Right lobe of liver (tissue), 6 donors: ENCODE measurements at regions not wholly inside any gene's neighbourhood (a gene's known extent, or its start where the extent isn't known, plus 50 kb on each side); places are given as distances from the start of the nearest gene placed in this dataset.

Source experiments
- ATAC-seq, 4 donors: fragments of 200-7000 bp; cut with Tn5 transposase; one replicate each; pipeline ENCODE4 v1.9.1; 2020; ENCODE audit warnings: mild to moderate bottlenecking in 4 of 4, moderate library complexity in 4 of 4
- DNase-seq, 3 donors: peaks; one replicate each; pipeline ENCODE4 v3.0.0-alpha.2; 2020
- H3K27ac ChIP-seq, 3 donors: fragments of 200-600 bp; one replicate each; pipeline ENCODE4 v1.8.0; 2022
- H3K27me3 ChIP-seq, 2 donors: fragments of 200-600 bp; one replicate each; pipeline ENCODE4 v1.8.0; 2022
- H3K36me3 ChIP-seq, 4 donors: fragments of 200-600 bp; sonication (generic) in 1 of 4; one replicate each; pipeline versions ENCODE4 v1.5.1 to v1.8.0; 2017 to 2022; ENCODE audit warnings: control low read depth in 1 of 4
- H3K4me1 ChIP-seq, 4 donors: fragments of 200-600 bp; sonication (generic) in 1 of 4; one replicate each; pipeline versions ENCODE4 v1.5.1 to v1.8.0; 2017 to 2022; ENCODE audit warnings: control low read depth in 1 of 4
- H3K4me3 ChIP-seq, 3 donors: fragments of 200-600 bp; one replicate each; pipeline ENCODE4 v1.8.0; 2022
- H3K9me3 ChIP-seq, 4 donors: fragments of 200-600 bp; sonication (generic) in 1 of 4; one replicate each; pipeline versions ENCODE4 v1.5.1 to v1.8.0; 2017 to 2022; ENCODE audit warnings: control low read depth in 1 of 4
- CTCF ChIP-seq, 4 donors: fragments of 200-600 bp in 3 of 4; fragments of 450-650 bp in 1 of 4; IDR thresholded peaks; one replicate each; pipeline versions ENCODE4 v1.5.1 to v1.8.0; 2016 to 2022; ENCODE audit warnings: antibody characterized with exemption in 4 of 4, mild to moderate bottlenecking in 2 of 4
- POLR2A ChIP-seq: fragments of 450-650 bp; IDR thresholded peaks from one replicate; pipeline ENCODE4 v1.6.1; 2017; ENCODE audit warnings: antibody characterized with exemption, mild to moderate bottlenecking
- WGBS: methylation state at CpG from one replicate; pipeline ENCODE4 v1.1.6; 2018; ENCODE audit warnings: low coverage, low lambda C conversion rate; ENCODE audit not compliant: insufficient coverage; ENCODE audit errors: missing lambda C conversion rate; 5-methylcytosine and 5-hydroxymethylcytosine counted together
- intact Hi-C, 2 donors: fragments of 100-400 bp; cut with DNase I; formaldehyde crosslinking; loops; one replicate each; pipeline versions ENCODE4 v1.11.2 to v1.14.1; 2022
- donor health status: DM: no; HTN: yes; CAD: no.
- donor health status: DM: no; HTN: no; CAD: no.
- donor health status: DM: no; HTN: no; CAD: no.
- donor health status: DM: no; HTN: yes; CAD: no.
- donor health status: DM: no; HTN: yes; CAD: no.

GRCh38 chr11:69965821-69966582 lies 112.1 kb upstream of the ANO1 start:
- no peaks in the 10 kb centered on the region for H3K9me3 ChIP-seq
- no peaks in the 10 kb centered on the region for H3K36me3 ChIP-seq
- H3K4me3 ChIP-seq, result peak overlapping the region in 2 of 3 donors; percentile 27 to 65
- DNase-seq (peak in 2 of 3 donors; percentile 72), ATAC-seq (peak in 1 of 4 donors; percentile 20)
- WGBS, result 77% methylated on average over 6 of the region's 20 CpGs
- peak overlapping the region in 1 of 3 donors; percentile 55 for H3K27ac ChIP-seq
- intact Hi-C loops, result no loop called here
- H3K27me3 ChIP-seq, result no peaks in the 10 kb centered on the region
- H3K4me1 ChIP-seq, result peaks cover 0 to 23% (median 14%) of the 10 kb centered on the region in 4 donors
- no peak for TF ChIP-seq POLR2A
- TF ChIP-seq CTCF (IDR thresholded peaks at IDR 0.05), result no peak

GRCh38 chr11:69966583-69966835 lies 111.6 kb upstream of the ANO1 start:
- Histone ChIP-seq H3K4me1 (peaks cover 1 to 28% (median 15%) of the 10 kb centered on the region in 4 donors), H3K4me3 (peak overlapping the region in 2 of 3 donors; percentile 27 to 65), H3K36me3 (no peaks in the 10 kb centered on the region), H3K9me3 (no peaks in the 10 kb centered on the region), H3K27me3 (no peaks in the 10 kb centered on the region), H3K27ac (peak overlapping the region in 1 of 3 donors; percentile 55)
- DNase-seq (no peak), ATAC-seq (no peak)
- TF ChIP-seq POLR2A, result no peak
- no peak for TF ChIP-seq CTCF (IDR thresholded peaks at IDR 0.05)
- intact Hi-C loops, result no loop called here
- WGBS, result no CpG with 5 or more reads among the region's 4 CpGs

GRCh38 chr11:69966910-69967483 lies 111.1 kb upstream of the ANO1 start:
- WGBS, result 67% methylated on average over 4 of the region's 25 CpGs

GRCh38 chr11:69967484-69967883 lies 110.6 kb upstream of the ANO1 start:
- DNase-seq (no peak), ATAC-seq (no peak)
- peaks cover 1 to 38% (median 15%) of the 10 kb centered on the region in 4 donors for H3K4me1 ChIP-seq
- intact Hi-C loops, result no loop called here
- 67% methylated on average over 1 of the region's 6 CpGs for WGBS
- no peaks in the 10 kb centered on the region for H3K36me3 ChIP-seq
- TF ChIP-seq POLR2A (no peak), CTCF (IDR thresholded peaks at IDR 0.05) (no peak)
- H3K27ac ChIP-seq, result peak overlapping the region in 2 of 3 donors; percentile 84 to 89
- no peaks in the 10 kb centered on the region for H3K9me3 ChIP-seq
- peak overlapping the region in 2 of 3 donors; percentile 15 to 65 for H3K4me3 ChIP-seq
- H3K27me3 ChIP-seq, result no peaks in the 10 kb centered on the region

More at GRCh38 chr11:69966910-69967483, 111.1 kb upstream of the ANO1 start:
- ATAC-seq, result peak in 1 of 4 donors; percentile 5
- Histone ChIP-seq H3K27me3 (no peaks in the 10 kb centered on the region), H3K36me3 (no peaks in the 10 kb centered on the region), H3K4me3 (peak overlapping the region in 2 of 3 donors; percentile 27 to 65), H3K4me1 (peaks cover 1 to 33% (median 15%) of the 10 kb centered on the region in 4 donors), H3K9me3 (no peaks in the 10 kb centered on the region), H3K27ac (peak overlapping the region in 1 of 3 donors; percentile 89)
- intact Hi-C loops, result no loop called here
- no peak for DNase-seq
- TF ChIP-seq POLR2A (no peak), CTCF (IDR thresholded peaks at IDR 0.05) (no peak)
